CD14-positive monocyte (primary cell): ENCODE measurements at regions not wholly inside any gene's neighbourhood (a gene's known extent, or its start where the extent isn't known, plus 50 kb on each side); places are given as distances from the start of the nearest gene placed in this dataset.

ENCODE experiments used
- DNase-seq, 3 donors: peaks; one replicate each; pipeline ENCODE4 v3.0.0-alpha.2; 2011 to 2022
- H2AFZ ChIP-seq: 2 replicates; pipeline ENCODE4 v1.6.0; 2012; ENCODE audit warnings: mild to moderate bottlenecking, low read depth, low read length, inconsistent platforms; ENCODE audit not compliant: insufficient read depth, poor library complexity, severe bottlenecking
- H3K27ac ChIP-seq, 2 donors: 1 replicate in 1 of 2; 2 replicates in 1 of 2; pipeline ENCODE4 v1.5.1; 2012 to 2013; ENCODE audit warnings: low read length in 2 of 2, control low read depth in 1 of 2, inconsistent platforms in 1 of 2, low read depth in 1 of 2, mild to moderate bottlenecking in 1 of 2
- H3K27me3 ChIP-seq, 2 donors: one replicate each; pipeline versions ENCODE4 v1.6.0 to v1.6.1; 2011 to 2013; ENCODE audit warnings: low read length in 2 of 2; ENCODE audit not compliant: control insufficient read depth in 2 of 2, insufficient read depth in 2 of 2
- H3K36me3 ChIP-seq, 2 donors: replicated peaks in 1 of 2; 1 replicate in 1 of 2; 2 replicates in 1 of 2; pipeline versions ENCODE4 v1.5.1 to v1.6.1; 2012 to 2013; ENCODE audit warnings: low read length in 2 of 2, control low read depth in 1 of 2, inconsistent platforms in 1 of 2, mild to moderate bottlenecking in 1 of 2; ENCODE audit not compliant: insufficient read depth in 2 of 2, control insufficient read depth in 1 of 2
- H3K4me1 ChIP-seq, 2 donors: 1 replicate in 1 of 2; 2 replicates in 1 of 2; pipeline versions ENCODE4 v1.5.1 to v1.6.1; 2012 to 2013; ENCODE audit warnings: low read length in 2 of 2, control low read depth in 1 of 2, inconsistent platforms in 1 of 2, mild to moderate bottlenecking in 1 of 2, moderate library complexity in 1 of 2; ENCODE audit not compliant: insufficient read depth in 2 of 2, control insufficient read depth in 1 of 2
- H3K4me2 ChIP-seq: replicated peaks from 2 replicates; pipeline ENCODE3; 2012; ENCODE audit warnings: low read length, moderate library complexity, mild to moderate bottlenecking; ENCODE audit not compliant: poor library complexity, severe bottlenecking; ENCODE audit errors: extremely low read depth
- H3K4me3 ChIP-seq, 3 experiments: fragments of 200-600 bp in 1 of 3; sonication (generic) in 1 of 3; replicated peaks in 1 of 3; 1 replicate in 2 of 3; 2 replicates in 1 of 3; pipeline ENCODE4 v1.5.1; 2011 to 2013; ENCODE audit warnings: low read length in 3 of 3, mild to moderate bottlenecking in 3 of 3, control low read depth in 2 of 3, low read depth in 2 of 3, inconsistent platforms in 1 of 3, moderate library complexity in 1 of 3
- H3K79me2 ChIP-seq: 2 replicates; pipeline ENCODE4 v1.6.0; 2012; ENCODE audit warnings: mild to moderate bottlenecking, control low read depth, inconsistent platforms, low read length, moderate library complexity; ENCODE audit not compliant: insufficient read depth
- H3K9ac ChIP-seq: 2 replicates; pipeline ENCODE4 v1.6.0; 2017; ENCODE audit warnings: low read length, mild to moderate bottlenecking; ENCODE audit not compliant: insufficient read depth, poor library complexity, severe bottlenecking
- H3K9me3 ChIP-seq, 2 donors: replicated peaks in 1 of 2; 1 replicate in 1 of 2; 2 replicates in 1 of 2; pipeline versions ENCODE4 v1.5.1 to v1.6.1; 2012 to 2013; ENCODE audit warnings: low read length in 2 of 2, control low read depth in 1 of 2; ENCODE audit not compliant: control insufficient read depth in 1 of 2, insufficient read depth in 1 of 2
- H4K20me1 ChIP-seq: 2 replicates; pipeline ENCODE4 v1.6.0; 2012; ENCODE audit warnings: mild to moderate bottlenecking, low read length, control low read depth, moderate library complexity; ENCODE audit not compliant: insufficient read depth
- H3K27ac Mint-ChIP-seq, 7 donors: one replicate each; pipeline ENCODE4 v1.8.0; 2020; ENCODE audit warnings: mild to moderate bottlenecking in 7 of 7, mixed read lengths in 7 of 7, moderate library complexity in 6 of 7, inconsistent platforms in 2 of 7
- H3K27me3 Mint-ChIP-seq, 3 donors: one replicate each; pipeline ENCODE4 v1.8.0; 2021 to 2022; ENCODE audit warnings: low read depth in 3 of 3, mild to moderate bottlenecking in 3 of 3, mixed read lengths in 3 of 3, moderate library complexity in 3 of 3, inconsistent platforms in 1 of 3
- H3K36me3 Mint-ChIP-seq, 2 donors: one replicate each; pipeline ENCODE4 v1.8.0; 2020; ENCODE audit warnings: mixed read lengths in 2 of 2, inconsistent platforms in 1 of 2, mild to moderate bottlenecking in 1 of 2
- H3K4me1 Mint-ChIP-seq: one replicate; pipeline ENCODE4 v1.8.0; 2020; ENCODE audit warnings: mild to moderate bottlenecking, mixed read lengths
- H3K4me3 Mint-ChIP-seq, 2 donors: one replicate each; pipeline ENCODE4 v1.8.0; 2020; ENCODE audit warnings: mild to moderate bottlenecking in 2 of 2, mixed read lengths in 2 of 2, moderate library complexity in 1 of 2
- H3K9me3 Mint-ChIP-seq, 7 donors: one replicate each; pipeline ENCODE4 v1.8.0; 2020 to 2022; ENCODE audit warnings: mixed read lengths in 7 of 7, mild to moderate bottlenecking in 6 of 7, moderate library complexity in 6 of 7, inconsistent platforms in 2 of 7
- CTCF ChIP-seq: fragments of 200-600 bp; IDR thresholded peaks from one replicate; pipeline ENCODE4 v1.8.0; 2022; ENCODE audit warnings: antibody characterized with exemption, mild to moderate bottlenecking
- WGBS: methylation state at CpG from one replicate; pipeline ENCODE4 v1.1.5; 2013; ENCODE audit warnings: missing lambda C conversion rate; ENCODE audit not compliant: insufficient coverage; 5-methylcytosine and 5-hydroxymethylcytosine counted together
- intact Hi-C, 2 donors: fragments of 100-400 bp; cut with micrococcal nuclease; formaldehyde crosslinking; loops; one replicate each; pipeline versions ENCODE4 v1.15.0 to v1.15.1; 2023

GRCh38 chrX:5051831-5052491, 1176.7 kb downstream of the NLGN4X start:
- Histone ChIP-seq H3K4me1 (peaks cover 11 to 12% of the 10 kb centered on the region in 2 donors), H3K79me2 (no peaks in the 10 kb centered on the region), H3K36me3 (no peaks in the 10 kb centered on the region), H4K20me1 (no peaks in the 10 kb centered on the region), H3K27me3 (no peaks in the 10 kb centered on the region), H3K9me3 (no peaks in the 10 kb centered on the region), H3K4me3 (peak overlapping the region in 1 of 3 experiments; percentile 48), H2AFZ (peak overlapping the region; percentile 49), H3K4me2 (peak overlapping the region; percentile 49), H3K27ac (peak overlapping the region; percentile 17 to 54), H3K9ac (no peak overlapping the region)
- TF ChIP-seq CTCF, result no peak
- Mint-ChIP-seq H3K36me3 (no peaks in the 10 kb centered on the region), H3K9me3 (peaks cover 0 to 13% (median 2%) of the 10 kb centered on the region in 7 donors), H3K4me1 (peaks cover 16% of the 10 kb centered on the region), H3K27ac (peak overlapping the region in 4 of 7 donors; percentile 21 to 80 (median 61)), H3K27me3 (no peaks in the 10 kb centered on the region), H3K4me3 (peak overlapping the region; percentile 24 to 62)
- WGBS, result 10% methylated on average over 2 of the region's 5 CpGs
- intact Hi-C loops, result no loop called here
- DNase-seq, result peak; percentile 34 to 73 (median 42)

- no peak overlapping the region for H3K27ac ChIP-seq
- H3K9ac ChIP-seq, result no peak overlapping the region
- H3K27ac Mint-ChIP-seq, result no peak overlapping the region
- H3K4me1 Mint-ChIP-seq, result no peaks in the 10 kb centered on the region
- no peaks in the 10 kb centered on the region for H4K20me1 ChIP-seq
- no CpG with 5 or more reads among the region's 3 CpGs for WGBS
- TF ChIP-seq CTCF, result no peak
- peaks cover 0 to 2% (median 1%) of the 10 kb centered on the region in 3 donors for H3K27me3 Mint-ChIP-seq
- no peaks in the 10 kb centered on the region for H3K79me2 ChIP-seq
- no peak overlapping the region for H3K4me2 ChIP-seq
- no peaks in the 10 kb centered on the region for H3K9me3 ChIP-seq
- H3K36me3 Mint-ChIP-seq, result no peaks in the 10 kb centered on the region
- no peak overlapping the region for H3K4me3 ChIP-seq
- peaks cover 0 to 7% (median 2%) of the 10 kb centered on the region in 7 donors for H3K9me3 Mint-ChIP-seq
- no peaks in the 10 kb centered on the region for H3K36me3 ChIP-seq
- no peak for DNase-seq
- no peak overlapping the region for H2AFZ ChIP-seq
- no peaks in the 10 kb centered on the region for H3K27me3 ChIP-seq
- H3K4me1 ChIP-seq, result no peaks in the 10 kb centered on the region
- H3K4me3 Mint-ChIP-seq, result no peak overlapping the region
- intact Hi-C loops, result no loop called here
Observed at GRCh38 chrX:5042563-5042962, 1186.1 kb downstream of the NLGN4X start.
